Colonic mucosa (tissue), 4 donors: ENCODE measurements at regions not wholly inside any gene's neighbourhood (a gene's known extent, or its start where the extent isn't known, plus 50 kb on each side); places are given as distances from the start of the nearest gene placed in this dataset.
A peak's percentile ranks its signal among the peaks of the same experiment; 100 is the strongest.

Source experiments
- DNase-seq: peaks from one replicate; pipeline ENCODE4 v3.0.0-alpha.2; 2020
- H3K27ac ChIP-seq: fragments of 200-600 bp; one replicate; pipeline ENCODE4 v1.8.0; 2021
- H3K27me3 ChIP-seq: fragments of 200-600 bp; one replicate; pipeline ENCODE4 v1.8.0; 2021
- H3K36me3 ChIP-seq: fragments of 200-600 bp; one replicate; pipeline ENCODE4 v1.8.0; 2021
- H3K4me1 ChIP-seq: fragments of 200-600 bp; one replicate; pipeline ENCODE4 v1.8.0; 2021; ENCODE audit warnings: mild to moderate bottlenecking
- H3K4me3 ChIP-seq: fragments of 200-600 bp; one replicate; pipeline ENCODE4 v1.8.0; 2021
- H3K9ac ChIP-seq, 2 donors: one replicate each; pipeline ENCODE4 v1.7.0; 2013; ENCODE audit warnings: control low read depth in 2 of 2, low read depth in 2 of 2, low read length in 2 of 2
- H3K9me3 ChIP-seq: fragments of 200-600 bp; one replicate; pipeline ENCODE4 v1.8.0; 2021
- CTCF ChIP-seq: fragments of 200-600 bp; IDR thresholded peaks from one replicate; pipeline ENCODE4 v1.8.0; 2022; ENCODE audit warnings: antibody characterized with exemption, mild to moderate bottlenecking
- intact Hi-C: fragments of 100-400 bp; cut with DNase I; formaldehyde crosslinking; loops from one replicate; pipeline ENCODE4 v1.14.1; 2022
- donor health status: healthy.
- donor health status: DM: no; HTN: no; CAD: no.
- donor health status: DM: no; HTN: no; CAD: no.

- TF ChIP-seq CTCF: peak; percentile 15
- no peaks in the 10 kb centered on the region for H3K27me3 ChIP-seq
- no peaks in the 10 kb centered on the region for H3K9me3 ChIP-seq
- intact Hi-C loops: no loop called here
- H3K4me3 ChIP-seq: no peak overlapping the region
- H3K9ac ChIP-seq: no peak overlapping the region
- no peaks in the 10 kb centered on the region for H3K36me3 ChIP-seq
- no peak overlapping the region for H3K27ac ChIP-seq
- peak; percentile 79 for DNase-seq
- no peaks in the 10 kb centered on the region for H3K4me1 ChIP-seq
Measured at GRCh38 chrX:115898382-115899001, 272.1 kb upstream of the AGTR2 start.

GRCh38 chrX:115900425-115900824 is 270.1 kb upstream of the AGTR2 start:
- H3K9ac ChIP-seq: no peak overlapping the region
- no peaks in the 10 kb centered on the region for H3K36me3 ChIP-seq
- no peak for TF ChIP-seq CTCF
- no peak overlapping the region for H3K27ac ChIP-seq
- intact Hi-C loops: no loop called here
- H3K27me3 ChIP-seq: no peaks in the 10 kb centered on the region
- DNase-seq: no peak
- no peak overlapping the region for H3K4me3 ChIP-seq
- no peaks in the 10 kb centered on the region for H3K9me3 ChIP-seq
- no peaks in the 10 kb centered on the region for H3K4me1 ChIP-seq

GRCh38 chrX:115901241-115901640 is 269.3 kb upstream of the AGTR2 start:
- no peak overlapping the region for H3K4me3 ChIP-seq
- no peaks in the 10 kb centered on the region for H3K9me3 ChIP-seq
- no peak for TF ChIP-seq CTCF
- no peak overlapping the region for H3K27ac ChIP-seq
- intact Hi-C loops: no loop called here
- H3K9ac ChIP-seq: no peak overlapping the region
- no peaks in the 10 kb centered on the region for H3K27me3 ChIP-seq
- H3K4me1 ChIP-seq: no peaks in the 10 kb centered on the region
- H3K36me3 ChIP-seq: no peaks in the 10 kb centered on the region
- DNase-seq: no peak

- DNase-seq: no peak
- no peak overlapping the region for H3K4me3 ChIP-seq
- H3K9ac ChIP-seq: no peak overlapping the region
- no peaks in the 10 kb centered on the region for H3K36me3 ChIP-seq
- H3K9me3 ChIP-seq: no peaks in the 10 kb centered on the region
- H3K4me1 ChIP-seq: no peaks in the 10 kb centered on the region
- no peak for TF ChIP-seq CTCF
- intact Hi-C loops: no loop called here
- no peak overlapping the region for H3K27ac ChIP-seq
- no peaks in the 10 kb centered on the region for H3K27me3 ChIP-seq
Measured at GRCh38 chrX:115902995-115903394, 267.5 kb upstream of the AGTR2 start.

GRCh38 chrX:115906276-115906675 is 264.3 kb upstream of the AGTR2 start:
- intact Hi-C loops: loop anchor here (5.0 kb wide), 1 partner anchor 51 kb away; no protein-coding TSS in a partner anchor
- Histone ChIP-seq H3K4me1 (no peaks in the 10 kb centered on the region), H3K9me3 (no peaks in the 10 kb centered on the region), H3K9ac (no peak overlapping the region), H3K27me3 (peaks cover 3% of the 10 kb centered on the region), H3K27ac (no peak overlapping the region), H3K36me3 (no peaks in the 10 kb centered on the region), H3K4me3 (no peak overlapping the region)
- TF ChIP-seq CTCF: no peak
- no peak for DNase-seq
